H54 (cell line): ENCODE measurements at regions not wholly inside any gene's neighbourhood (a gene's known extent, or its start where the extent isn't known, plus 50 kb on each side); places are given as distances from the start of the nearest gene placed in this dataset.

Source experiments
- DNase-seq: peaks from one replicate; pipeline ENCODE4 v3.0.0; 2011; ENCODE audit warnings: low spot score, mixed read lengths; ENCODE audit not compliant: insufficient read length
- FAIRE-seq: peaks from 3 replicates; lab custom pipeline; 2011; peaks lifted over from hg19 to GRCh38; lab: Jason Lieb, UNC
- POLR2A ChIP-seq: IDR thresholded peaks from 2 replicates; pipeline ENCODE4 v1.6.1; 2011; ENCODE audit warnings: low read depth, mild to moderate bottlenecking, low read length

- FAIRE-seq: no peak
- TF ChIP-seq POLR2A: no peak
- no peak for DNase-seq
These were observed 117.6 kb upstream of the CXCR4 start for GRCh38 chr2:136235546-136235945.

GRCh38 chr2:136234261-136234660 is 116.3 kb upstream of the CXCR4 start:
- TF ChIP-seq POLR2A: no peak
- DNase-seq (no peak), FAIRE-seq (no peak)

GRCh38 chr2:136233298-136233697 is 115.3 kb upstream of the CXCR4 start:
- TF ChIP-seq POLR2A: no peak
- no peak for FAIRE-seq
- DNase-seq: no peak

- FAIRE-seq (no peak), DNase-seq (no peak)
- no peak for TF ChIP-seq POLR2A
These were observed 114.7 kb upstream of the CXCR4 start for GRCh38 chr2:136232456-136233172.

- FAIRE-seq (no peak), DNase-seq (no peak)
- no peak for TF ChIP-seq POLR2A
These were observed 112.5 kb upstream of the CXCR4 start for GRCh38 chr2:136230464-136230863.

GRCh38 chr2:136226903-136227302 is 109.0 kb upstream of the CXCR4 start:
- FAIRE-seq: no peak
- no peak for DNase-seq
- TF ChIP-seq POLR2A: no peak

GRCh38 chr2:136225950-136226835 is 108.2 kb upstream of the CXCR4 start:
- no peak for TF ChIP-seq POLR2A
- no peak for DNase-seq
- FAIRE-seq: no peak

GRCh38 chr2:136223274-136223673 is 105.3 kb upstream of the CXCR4 start:
- DNase-seq (no peak), FAIRE-seq (no peak)
- TF ChIP-seq POLR2A: no peak

GRCh38 chr2:136222862-136223261 is 104.9 kb upstream of the CXCR4 start:
- TF ChIP-seq POLR2A: no peak
- FAIRE-seq (no peak), DNase-seq (no peak)

- DNase-seq (no peak), FAIRE-seq (no peak)
- TF ChIP-seq POLR2A: no peak
These were observed 103.1 kb upstream of the CXCR4 start for GRCh38 chr2:136221026-136221425.

GRCh38 chr2:136219963-136220362 is 102.0 kb upstream of the CXCR4 start:
- no peak for DNase-seq
- TF ChIP-seq POLR2A: no peak
- no peak for FAIRE-seq

GRCh38 chr2:136219341-136219740 is 101.4 kb upstream of the CXCR4 start:
- TF ChIP-seq POLR2A: no peak
- FAIRE-seq (no peak), DNase-seq (no peak)

- DNase-seq (no peak), FAIRE-seq (no peak)
- TF ChIP-seq POLR2A: no peak
These were observed 100.0 kb upstream of the CXCR4 start for GRCh38 chr2:136217996-136218395.

GRCh38 chr2:136215908-136216472 is 98.0 kb upstream of the CXCR4 start:
- FAIRE-seq (no peak), DNase-seq (no peak)
- TF ChIP-seq POLR2A: no peak
